ENCODE measurements at regions not wholly inside any gene's neighbourhood (a gene's known extent, or its start where the extent isn't known, plus 50 kb on each side); places are given as distances from the start of the nearest gene placed in this dataset.

GRCh38 chr1:221002601-221003000 is 123.4 kb downstream of the HLX start:
- 78% methylated on average over 2 of the region's 3 CpGs for WGBS (ENCODE audit: insufficient coverage)
- Histone ChIP-seq H3K36me3 (ENCODE audit: control insufficient read depth in 2 of 2, extremely low read depth in 1 of 2, insufficient read depth in 1 of 2, low read length in 1 of 2) (no peaks in the 10 kb centered on the region), H3K27me3 (replicated peaks in 1 of 2; ENCODE audit: control insufficient read depth in 2 of 2, extremely low read depth in 1 of 2, insufficient read depth in 2 of 2, low read length in 1 of 2) (no peaks in the 10 kb centered on the region), H3K4me3 (ENCODE audit: control insufficient read depth in 1 of 2, extremely low read depth in 1 of 2, low read length in 1 of 2) (no peak overlapping the region), H3K4me1 (ENCODE audit: control insufficient read depth in 1 of 2, extremely low read depth in 1 of 2, insufficient read depth in 2 of 2, low read length in 2 of 2) (no peaks in the 10 kb centered on the region), H3K27ac (ENCODE audit: low read length) (no peak overlapping the region), H3K9me3 (no peaks in the 10 kb centered on the region)
- no peaks in the 10 kb centered on the region for H3K36me3 Mint-ChIP-seq
- ChIA-PET POLR2A (no interaction called here), CTCF (interaction anchor here in 1 of 2 donors (0.6 kb wide), 1 partner anchor 28 kb away, joined by 3 read pairs; no protein-coding TSS in a partner anchor)
- H3K4me3 Mint-ChIP-seq: no peak overlapping the region
- DNase-seq (no peak), ATAC-seq (replicated peaks in 1 of 4) (no peak)
- H3K4me1 Mint-ChIP-seq: no peaks in the 10 kb centered on the region
- H3K9me3 Mint-ChIP-seq: peaks cover 0 to 4% (median 0%) of the 10 kb centered on the region in 3 donors
- no peak overlapping the region for H3K27ac Mint-ChIP-seq
- no peaks in the 10 kb centered on the region for H3K27me3 Mint-ChIP-seq

GRCh38 chr1:221011145-221011544 is 131.9 kb downstream of the HLX start:
- Histone ChIP-seq H3K4me1 (ENCODE audit: control insufficient read depth in 1 of 2, extremely low read depth in 1 of 2, insufficient read depth in 2 of 2, low read length in 2 of 2) (no peaks in the 10 kb centered on the region), H3K9me3 (no peaks in the 10 kb centered on the region), H3K36me3 (ENCODE audit: control insufficient read depth in 2 of 2, extremely low read depth in 1 of 2, insufficient read depth in 1 of 2, low read length in 1 of 2) (no peaks in the 10 kb centered on the region), H3K27me3 (replicated peaks in 1 of 2; ENCODE audit: control insufficient read depth in 2 of 2, extremely low read depth in 1 of 2, insufficient read depth in 2 of 2, low read length in 1 of 2) (no peaks in the 10 kb centered on the region), H3K27ac (ENCODE audit: low read length) (no peak overlapping the region), H3K4me3 (ENCODE audit: control insufficient read depth in 1 of 2, extremely low read depth in 1 of 2, low read length in 1 of 2) (no peak overlapping the region)
- ATAC-seq (replicated peaks in 1 of 4) (no peak), DNase-seq (no peak)
- ChIA-PET CTCF (no interaction called here), POLR2A (no interaction called here)
- 67% methylated on average over 1 of the region's 1 CpG for WGBS (ENCODE audit: insufficient coverage)
- Mint-ChIP-seq H3K27me3 (peaks cover 3 to 4% of the 10 kb centered on the region in 2 donors), H3K9me3 (no peaks in the 10 kb centered on the region), H3K27ac (no peak overlapping the region), H3K4me3 (no peak overlapping the region), H3K4me1 (no peaks in the 10 kb centered on the region), H3K36me3 (no peaks in the 10 kb centered on the region)

DNA sequence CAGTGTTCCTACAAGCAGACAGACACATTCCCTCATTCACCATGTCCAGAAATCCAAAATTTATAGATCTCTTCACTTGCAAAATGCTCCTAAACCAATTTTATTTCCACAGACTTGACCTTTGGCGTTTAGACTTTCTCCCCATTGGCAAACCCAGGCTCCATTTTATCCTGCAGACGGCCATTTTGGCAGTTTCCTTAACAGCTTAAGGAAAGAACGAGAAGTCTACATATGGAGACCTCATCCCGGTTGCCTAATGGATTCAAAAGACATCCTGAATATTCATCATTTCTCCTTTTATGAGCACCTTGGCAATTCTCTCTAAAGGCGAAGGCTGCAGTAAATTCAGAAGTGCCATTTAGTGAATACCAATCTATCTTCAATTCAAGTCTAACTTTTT is 132.9 kb downstream of the HLX start:
- Histone ChIP-seq H3K27ac (ENCODE audit: low read length) (no peak overlapping the region), H3K27me3 (replicated peaks in 1 of 2; ENCODE audit: control insufficient read depth in 2 of 2, extremely low read depth in 1 of 2, insufficient read depth in 2 of 2, low read length in 1 of 2) (no peaks in the 10 kb centered on the region), H3K4me1 (ENCODE audit: control insufficient read depth in 1 of 2, extremely low read depth in 1 of 2, insufficient read depth in 2 of 2, low read length in 2 of 2) (no peaks in the 10 kb centered on the region), H3K36me3 (ENCODE audit: control insufficient read depth in 2 of 2, extremely low read depth in 1 of 2, insufficient read depth in 1 of 2, low read length in 1 of 2) (no peaks in the 10 kb centered on the region), H3K9me3 (no peaks in the 10 kb centered on the region), H3K4me3 (ENCODE audit: control insufficient read depth in 1 of 2, extremely low read depth in 1 of 2, low read length in 1 of 2) (no peak overlapping the region)
- no peak for DNase-seq
- CTCF ChIA-PET: no interaction called here
- no peaks in the 10 kb centered on the region for H3K36me3 Mint-ChIP-seq
- no peak overlapping the region for H3K27ac Mint-ChIP-seq
- H3K4me3 Mint-ChIP-seq: no peak overlapping the region
- H3K9me3 Mint-ChIP-seq: no peaks in the 10 kb centered on the region
- POLR2A ChIA-PET: no interaction called here
- H3K27me3 Mint-ChIP-seq: peaks cover 3 to 4% of the 10 kb centered on the region in 2 donors
- WGBS (ENCODE audit: insufficient coverage): 76% methylated on average over 4 of the region's 5 CpGs
- H3K4me1 Mint-ChIP-seq: no peaks in the 10 kb centered on the region
- no peak for ATAC-seq (replicated peaks in 1 of 4)

DNA sequence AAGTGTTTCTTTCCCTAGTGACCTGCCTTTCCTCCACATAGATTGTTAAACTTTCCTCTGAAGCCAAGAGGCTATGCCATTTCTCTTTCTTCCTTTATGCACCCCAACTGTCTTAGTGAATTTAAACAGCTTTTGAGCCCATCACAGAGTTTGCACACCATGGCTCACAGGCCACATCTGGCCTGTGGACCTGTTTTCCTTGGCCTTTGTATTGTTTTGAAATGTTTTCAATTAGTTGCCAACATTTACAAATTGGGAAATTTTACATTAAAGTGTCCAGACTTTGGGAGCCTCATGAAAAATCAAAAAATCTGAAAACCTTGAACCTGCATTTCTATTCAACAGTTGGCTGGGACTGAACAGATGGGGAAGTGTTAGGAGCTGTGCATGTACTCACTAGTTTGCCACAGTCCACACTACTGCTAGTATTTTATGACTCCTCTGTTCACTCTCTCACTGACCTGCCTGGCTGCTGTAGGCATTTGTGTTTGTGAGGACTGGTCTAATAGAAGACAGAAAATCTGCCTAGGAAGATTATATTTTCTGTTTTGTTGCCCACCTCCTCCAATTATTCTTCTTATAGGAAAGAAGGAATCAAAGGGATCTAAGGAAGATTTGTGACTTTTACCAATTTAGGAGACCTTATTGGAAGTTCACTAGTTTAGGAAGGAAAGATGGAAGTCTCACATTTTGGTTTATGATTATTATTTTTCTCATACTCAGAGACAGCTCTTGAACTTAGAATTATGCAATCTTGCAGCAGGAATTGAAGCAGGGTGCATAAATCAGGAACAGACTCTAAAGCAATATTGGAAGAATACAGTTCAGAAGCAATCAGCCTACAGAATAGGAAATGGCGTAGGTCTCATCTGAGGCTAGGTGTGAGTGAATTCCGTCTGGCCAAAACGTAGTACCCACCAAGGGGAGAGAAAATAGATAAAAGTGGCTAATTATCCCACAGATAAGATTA is 134.7 kb downstream of the HLX start:
- CTCF ChIA-PET: no interaction called here
- Histone ChIP-seq H3K9me3 (no peaks in the 10 kb centered on the region), H3K36me3 (ENCODE audit: control insufficient read depth in 2 of 2, extremely low read depth in 1 of 2, insufficient read depth in 1 of 2, low read length in 1 of 2) (no peaks in the 10 kb centered on the region), H3K27ac (ENCODE audit: low read length) (no peak overlapping the region), H3K27me3 (replicated peaks in 1 of 2; ENCODE audit: control insufficient read depth in 2 of 2, extremely low read depth in 1 of 2, insufficient read depth in 2 of 2, low read length in 1 of 2) (no peaks in the 10 kb centered on the region), H3K4me1 (ENCODE audit: control insufficient read depth in 1 of 2, extremely low read depth in 1 of 2, insufficient read depth in 2 of 2, low read length in 2 of 2) (no peaks in the 10 kb centered on the region), H3K4me3 (ENCODE audit: control insufficient read depth in 1 of 2, extremely low read depth in 1 of 2, low read length in 1 of 2) (no peak overlapping the region)
- POLR2A ChIA-PET: interaction anchor here in 1 of 2 donors (0.6 kb wide), 1 partner anchor 39 kb away, joined by 3 read pairs; no protein-coding TSS in a partner anchor
- Mint-ChIP-seq H3K4me1 (no peaks in the 10 kb centered on the region), H3K4me3 (no peak overlapping the region), H3K9me3 (no peaks in the 10 kb centered on the region), H3K27me3 (peaks cover 3 to 4% of the 10 kb centered on the region in 2 donors), H3K36me3 (no peaks in the 10 kb centered on the region), H3K27ac (no peak overlapping the region)
- WGBS (ENCODE audit: insufficient coverage): no CpG with 5 or more reads among the region's 3 CpGs
- DNase-seq (no peak), ATAC-seq (replicated peaks in 1 of 4) (no peak)

DNA sequence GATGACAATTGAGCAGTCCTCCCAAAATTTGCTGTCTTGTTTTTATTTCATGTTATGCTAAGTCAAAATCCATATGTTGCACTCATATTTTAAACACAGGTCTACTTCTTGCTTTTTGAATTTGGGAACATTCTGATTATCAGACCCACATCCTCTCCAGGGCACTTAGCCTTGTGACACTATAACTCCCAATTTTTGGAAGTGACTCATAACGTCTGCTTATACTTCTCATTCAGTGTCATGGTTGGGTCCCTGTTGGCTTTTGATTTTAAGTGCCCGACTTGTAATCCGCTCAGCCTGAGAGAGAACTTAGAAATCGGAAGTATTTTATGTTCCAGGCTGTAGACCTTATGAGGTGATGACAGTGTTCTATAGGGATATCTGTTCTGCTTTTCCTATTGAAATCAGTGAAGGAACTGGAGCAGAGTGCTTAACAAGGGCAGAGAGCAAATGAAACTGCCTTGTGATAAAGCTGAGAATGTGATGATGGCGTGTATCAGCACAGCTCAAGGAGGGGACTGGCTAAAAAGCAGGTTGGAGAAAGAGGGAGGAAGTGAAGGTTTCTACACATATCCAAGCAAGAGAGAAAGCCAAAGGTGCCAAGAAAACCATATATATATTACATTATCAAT is 136.0 kb downstream of the HLX start:
- Histone ChIP-seq H3K4me3 (ENCODE audit: control insufficient read depth in 1 of 2, extremely low read depth in 1 of 2, low read length in 1 of 2) (no peak overlapping the region), H3K27me3 (replicated peaks in 1 of 2; ENCODE audit: control insufficient read depth in 2 of 2, extremely low read depth in 1 of 2, insufficient read depth in 2 of 2, low read length in 1 of 2) (no peaks in the 10 kb centered on the region), H3K36me3 (ENCODE audit: control insufficient read depth in 2 of 2, extremely low read depth in 1 of 2, insufficient read depth in 1 of 2, low read length in 1 of 2) (no peaks in the 10 kb centered on the region), H3K4me1 (ENCODE audit: control insufficient read depth in 1 of 2, extremely low read depth in 1 of 2, insufficient read depth in 2 of 2, low read length in 2 of 2) (no peaks in the 10 kb centered on the region), H3K27ac (ENCODE audit: low read length) (no peak overlapping the region), H3K9me3 (no peaks in the 10 kb centered on the region)
- POLR2A ChIA-PET: no interaction called here
- no peaks in the 10 kb centered on the region for H3K9me3 Mint-ChIP-seq
- DNase-seq: no peak
- no peak for ATAC-seq (replicated peaks in 1 of 4)
- no peaks in the 10 kb centered on the region for H3K4me1 Mint-ChIP-seq
- no peaks in the 10 kb centered on the region for H3K36me3 Mint-ChIP-seq
- no peak overlapping the region for H3K27ac Mint-ChIP-seq
- WGBS (ENCODE audit: insufficient coverage): 96% methylated on average over 4 of the region's 5 CpGs
- CTCF ChIA-PET: no interaction called here
- peaks cover 3 to 4% of the 10 kb centered on the region in 2 donors for H3K27me3 Mint-ChIP-seq
- H3K4me3 Mint-ChIP-seq: no peak overlapping the region

DNA sequence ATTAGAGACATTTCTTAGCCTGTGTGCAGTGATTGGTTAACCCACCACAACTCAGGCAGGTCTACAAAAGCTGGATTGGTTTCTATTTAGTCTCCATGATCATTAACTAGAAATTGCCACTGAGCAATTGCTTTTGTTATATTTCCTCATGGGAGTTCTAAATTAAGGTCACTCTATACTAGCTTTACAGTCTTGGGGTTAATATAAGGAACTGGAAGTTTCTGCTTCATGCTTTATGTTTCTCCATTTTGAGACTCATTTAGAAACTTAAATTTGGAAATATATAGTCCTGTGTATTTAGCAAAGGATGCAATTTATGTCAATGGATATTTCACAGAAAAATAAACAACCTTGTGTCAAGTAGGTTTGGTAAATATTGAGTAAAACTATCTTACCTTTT is 137.5 kb downstream of the HLX start:
- Mint-ChIP-seq H3K27me3 (peaks cover 3 to 4% of the 10 kb centered on the region in 2 donors), H3K9me3 (no peaks in the 10 kb centered on the region), H3K36me3 (no peaks in the 10 kb centered on the region), H3K4me3 (no peak overlapping the region), H3K4me1 (no peaks in the 10 kb centered on the region), H3K27ac (no peak overlapping the region)
- no peak for DNase-seq
- CTCF ChIA-PET: no interaction called here
- no peaks in the 10 kb centered on the region for H3K9me3 ChIP-seq
- H3K4me3 ChIP-seq (ENCODE audit: control insufficient read depth in 1 of 2, extremely low read depth in 1 of 2, low read length in 1 of 2): no peak overlapping the region
- no peaks in the 10 kb centered on the region for H3K36me3 ChIP-seq (ENCODE audit: control insufficient read depth in 2 of 2, extremely low read depth in 1 of 2, insufficient read depth in 1 of 2, low read length in 1 of 2)
- POLR2A ChIA-PET: no interaction called here
- no peak for ATAC-seq (replicated peaks in 1 of 4)
- no peaks in the 10 kb centered on the region for H3K4me1 ChIP-seq (ENCODE audit: control insufficient read depth in 1 of 2, extremely low read depth in 1 of 2, insufficient read depth in 2 of 2, low read length in 2 of 2)
- no peak overlapping the region for H3K27ac ChIP-seq (ENCODE audit: low read length)
- H3K27me3 ChIP-seq (replicated peaks in 1 of 2; ENCODE audit: control insufficient read depth in 2 of 2, extremely low read depth in 1 of 2, insufficient read depth in 2 of 2, low read length in 1 of 2): no peaks in the 10 kb centered on the region
